CD4-positive, alpha-beta T cell (primary cell): ENCODE measurements at regions not wholly inside any gene's neighbourhood (a gene's known extent, or its start where the extent isn't known, plus 50 kb on each side); places are given as distances from the start of the nearest gene placed in this dataset.

Experiments used
- ATAC-seq: fragments of 200-7000 bp; cut with Tn5 transposase; one replicate; pipeline ENCODE4 v1.10.0; 2022; ENCODE audit warnings: mild to moderate bottlenecking; ENCODE audit not compliant: poor library complexity
- CTCF ChIA-PET: fragments of 350-600 bp; sonication (Branson Sonifier 250); formaldehyde crosslinking; loops from one replicate; lab custom pipeline; 2021; ENCODE audit warnings: antibody characterized with exemption, inconsistent platforms; lab: Charles Lee
- POLR2A ChIA-PET: fragments of 350-600 bp; sonication (Branson Sonifier 250); formaldehyde crosslinking; loops from one replicate; lab custom pipeline; 2021; ENCODE audit warnings: antibody characterized with exemption, inconsistent platforms; lab: Charles Lee
- DNase-seq, 14 experiments: peaks; one replicate each; pipeline ENCODE4 v3.0.0-alpha.2; 2013 to 2020; ENCODE audit warnings: mixed read lengths in 2 of 14
- H3K27ac ChIP-seq, 2 donors: one replicate each; pipeline versions ENCODE4 v1.5.1 to v1.7.0; 2013; ENCODE audit warnings: low read length in 2 of 2, low read depth in 1 of 2, mild to moderate bottlenecking in 1 of 2
- H3K27me3 ChIP-seq, 2 experiments: 1 replicate in 1 of 2; 2 replicates in 1 of 2; pipeline versions ENCODE4 v1.6.1 to v1.7.0; 2013; ENCODE audit warnings: low read length in 2 of 2, control low read depth in 1 of 2, mild to moderate bottlenecking in 1 of 2, moderate library complexity in 1 of 2; ENCODE audit not compliant: insufficient read depth in 2 of 2, control insufficient read depth in 1 of 2
- H3K36me3 ChIP-seq: one replicate; pipeline ENCODE4 v1.6.1; 2013; ENCODE audit warnings: low read length, control low read depth; ENCODE audit not compliant: insufficient read depth
- H3K4me1 ChIP-seq: one replicate; pipeline ENCODE4 v1.6.1; 2013; ENCODE audit warnings: low read length, control low read depth; ENCODE audit not compliant: insufficient read depth
- H3K4me3 ChIP-seq: one replicate; pipeline ENCODE4 v1.5.1; 2013; ENCODE audit warnings: mild to moderate bottlenecking, low read length, moderate library complexity
- H3K9me3 ChIP-seq, 2 experiments: 1 replicate in 1 of 2; 2 replicates in 1 of 2; pipeline versions ENCODE4 v1.6.1 to v1.7.0; 2013; ENCODE audit warnings: low read length in 2 of 2, mild to moderate bottlenecking in 2 of 2, control low read depth in 1 of 2, moderate library complexity in 1 of 2; ENCODE audit not compliant: control insufficient read depth in 1 of 2, insufficient read depth in 1 of 2
- H3K27ac Mint-ChIP-seq: one replicate; pipeline ENCODE4 v1.8.0; 2020; ENCODE audit warnings: mixed read lengths
- H3K27me3 Mint-ChIP-seq: one replicate; pipeline ENCODE4 v1.8.0; 2021; ENCODE audit warnings: mixed read lengths
- H3K36me3 Mint-ChIP-seq: one replicate; pipeline ENCODE4 v1.8.0; 2021; ENCODE audit warnings: low read depth, mixed read lengths
- H3K4me1 Mint-ChIP-seq: one replicate; pipeline ENCODE4 v1.8.0; 2021; ENCODE audit warnings: low read depth, mixed read lengths
- H3K4me3 Mint-ChIP-seq: one replicate; pipeline ENCODE4 v1.8.0; 2020; ENCODE audit warnings: mild to moderate bottlenecking, mixed read lengths
- H3K9me3 Mint-ChIP-seq: one replicate; pipeline ENCODE4 v1.8.0; 2020; ENCODE audit warnings: mixed read lengths
- intact Hi-C, 2 experiments: fragments of 100-400 bp; cut with DNase I in 1 of 2; cut with micrococcal nuclease in 1 of 2; formaldehyde crosslinking; loops; one replicate each; pipeline versions ENCODE4 v1.15.1 to v1.9.0; 2023 to 2025; cut with DNase I, micrococcal nuclease
- TF ChIP-seq, protein P1 (sequence below): fragments of 200-600 bp; IDR thresholded peaks from one replicate; pipeline ENCODE4 v1.8.0; 2022; ENCODE audit warnings: antibody characterized with exemption, mild to moderate bottlenecking

- H3K9me3 Mint-ChIP-seq: peaks cover 2% of the 10 kb centered on the region
- no peaks in the 10 kb centered on the region for H3K4me1 Mint-ChIP-seq
- H3K27me3 Mint-ChIP-seq: no peaks in the 10 kb centered on the region
- intact Hi-C loops: no loop called here
- H3K36me3 Mint-ChIP-seq: no peaks in the 10 kb centered on the region
- Histone ChIP-seq H3K36me3 (no peaks in the 10 kb centered on the region), H3K4me3 (no peak overlapping the region), H3K27me3 (no peaks in the 10 kb centered on the region), H3K9me3 (peaks cover 0 to 10% of the 10 kb centered on the region in 2 experiments), H3K4me1 (no peaks in the 10 kb centered on the region), H3K27ac (no peak overlapping the region)
- TF ChIP-seq, protein P1, sequence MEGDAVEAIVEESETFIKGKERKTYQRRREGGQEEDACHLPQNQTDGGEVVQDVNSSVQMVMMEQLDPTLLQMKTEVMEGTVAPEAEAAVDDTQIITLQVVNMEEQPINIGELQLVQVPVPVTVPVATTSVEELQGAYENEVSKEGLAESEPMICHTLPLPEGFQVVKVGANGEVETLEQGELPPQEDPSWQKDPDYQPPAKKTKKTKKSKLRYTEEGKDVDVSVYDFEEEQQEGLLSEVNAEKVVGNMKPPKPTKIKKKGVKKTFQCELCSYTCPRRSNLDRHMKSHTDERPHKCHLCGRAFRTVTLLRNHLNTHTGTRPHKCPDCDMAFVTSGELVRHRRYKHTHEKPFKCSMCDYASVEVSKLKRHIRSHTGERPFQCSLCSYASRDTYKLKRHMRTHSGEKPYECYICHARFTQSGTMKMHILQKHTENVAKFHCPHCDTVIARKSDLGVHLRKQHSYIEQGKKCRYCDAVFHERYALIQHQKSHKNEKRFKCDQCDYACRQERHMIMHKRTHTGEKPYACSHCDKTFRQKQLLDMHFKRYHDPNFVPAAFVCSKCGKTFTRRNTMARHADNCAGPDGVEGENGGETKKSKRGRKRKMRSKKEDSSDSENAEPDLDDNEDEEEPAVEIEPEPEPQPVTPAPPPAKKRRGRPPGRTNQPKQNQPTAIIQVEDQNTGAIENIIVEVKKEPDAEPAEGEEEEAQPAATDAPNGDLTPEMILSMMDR: no peak
- CTCF ChIA-PET: no interaction called here
- H3K4me3 Mint-ChIP-seq: no peak overlapping the region
- no peak for DNase-seq
- POLR2A ChIA-PET: no interaction called here
- ATAC-seq: no peak
- no peak overlapping the region for H3K27ac Mint-ChIP-seq
These were observed 126.7 kb upstream of the RFLNA start for GRCh38 chr12:124168016-124168786.

DNA sequence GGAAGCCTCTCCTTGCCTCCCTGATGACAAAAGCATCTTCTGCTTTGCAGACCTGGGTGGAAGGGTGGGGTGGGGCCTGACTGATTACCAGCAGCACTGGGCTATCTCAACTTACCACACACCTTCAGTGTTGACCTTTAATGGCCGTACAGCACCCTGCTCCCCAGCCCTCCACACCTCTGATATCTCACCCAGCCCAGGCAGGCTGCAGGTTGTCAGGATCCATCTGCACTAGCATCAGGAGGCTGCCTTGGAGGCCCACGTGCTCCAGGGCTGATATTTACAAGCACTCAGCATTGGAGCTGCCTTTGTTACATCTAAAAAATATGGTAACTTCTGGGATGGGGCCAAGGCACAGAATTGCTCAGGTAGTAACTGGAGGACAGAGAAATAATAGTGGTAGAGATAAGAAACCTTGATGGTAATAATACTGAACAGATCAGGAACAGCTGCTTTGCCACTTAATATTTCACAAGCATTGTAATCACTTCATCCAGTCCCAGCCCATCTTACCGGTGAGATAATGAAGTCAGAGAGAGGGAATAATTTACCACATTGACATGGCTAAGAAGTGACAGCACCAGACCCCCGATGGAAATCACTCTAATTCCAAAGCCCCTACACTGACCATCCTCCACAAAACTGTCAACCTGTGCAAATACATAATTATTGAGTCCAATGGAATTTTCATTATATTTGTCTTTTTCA lies 125.2 kb upstream of the RFLNA start:
- Histone ChIP-seq H3K27ac (no peak overlapping the region), H3K9me3 (peaks cover 0 to 5% of the 10 kb centered on the region in 2 experiments), H3K27me3 (peaks cover 0 to 5% of the 10 kb centered on the region in 2 experiments), H3K4me3 (no peak overlapping the region), H3K36me3 (no peaks in the 10 kb centered on the region), H3K4me1 (no peaks in the 10 kb centered on the region)
- POLR2A ChIA-PET: no interaction called here
- Mint-ChIP-seq H3K36me3 (no peaks in the 10 kb centered on the region), H3K27me3 (peaks cover 6% of the 10 kb centered on the region), H3K27ac (no peak overlapping the region), H3K9me3 (peaks cover 2% of the 10 kb centered on the region), H3K4me1 (no peaks in the 10 kb centered on the region), H3K4me3 (no peak overlapping the region)
- no peak for DNase-seq
- no peak for ATAC-seq
- CTCF ChIA-PET: no interaction called here
- intact Hi-C loops: no loop called here
- TF ChIP-seq, protein P1: no peak

- no peak overlapping the region for H3K4me3 Mint-ChIP-seq
- intact Hi-C loops: no loop called here
- ChIA-PET CTCF (no interaction called here), POLR2A (no interaction called here)
- H3K36me3 Mint-ChIP-seq: no peaks in the 10 kb centered on the region
- ATAC-seq (no peak), DNase-seq (no peak)
- H3K4me1 ChIP-seq: no peaks in the 10 kb centered on the region
- peaks cover 0 to 5% of the 10 kb centered on the region in 2 experiments for H3K9me3 ChIP-seq
- no peaks in the 10 kb centered on the region for H3K4me1 Mint-ChIP-seq
- H3K27me3 Mint-ChIP-seq: peaks cover 6% of the 10 kb centered on the region
- H3K27ac Mint-ChIP-seq: no peak overlapping the region
- H3K4me3 ChIP-seq: no peak overlapping the region
- peaks cover 0 to 5% of the 10 kb centered on the region in 2 experiments for H3K27me3 ChIP-seq
- no peaks in the 10 kb centered on the region for H3K36me3 ChIP-seq
- peaks cover 1% of the 10 kb centered on the region for H3K9me3 Mint-ChIP-seq
- TF ChIP-seq, protein P1: no peak
- H3K27ac ChIP-seq: no peak overlapping the region
These were observed 124.1 kb upstream of the RFLNA start for GRCh38 chr12:124170760-124171159.
